NCI-H460 (cell line): ENCODE measurements at regions not wholly inside any gene's neighbourhood (a gene's known extent, or its start where the extent isn't known, plus 50 kb on each side); places are given as distances from the start of the nearest gene placed in this dataset.

Experiments
- DNase-seq: peaks from one replicate; pipeline ENCODE4 v3.0.0-alpha.2; 2016; ENCODE audit warnings: low read depth; ENCODE audit errors: extremely low read depth

DNA sequence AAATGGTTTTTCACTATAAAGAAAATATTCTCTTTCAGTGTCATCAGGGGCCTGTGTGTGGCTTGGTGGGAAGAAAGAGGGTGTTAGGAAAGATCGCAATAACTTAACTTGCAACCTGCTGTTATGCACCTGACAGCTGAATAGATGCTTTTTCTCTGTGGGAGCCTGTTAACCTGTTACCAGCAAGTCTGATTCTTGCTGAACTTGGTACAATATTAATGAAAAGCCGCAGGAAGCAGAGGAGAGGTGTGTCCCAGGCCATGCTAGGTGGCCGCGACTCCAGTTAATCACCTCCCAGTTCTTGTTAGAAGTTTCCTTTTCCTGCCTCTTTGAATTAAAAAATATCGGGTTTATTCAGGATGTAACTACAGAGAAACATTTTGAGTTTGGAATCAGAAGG is 494.8 kb upstream of the AGA start:
- DNase-seq = no peak

DNA sequence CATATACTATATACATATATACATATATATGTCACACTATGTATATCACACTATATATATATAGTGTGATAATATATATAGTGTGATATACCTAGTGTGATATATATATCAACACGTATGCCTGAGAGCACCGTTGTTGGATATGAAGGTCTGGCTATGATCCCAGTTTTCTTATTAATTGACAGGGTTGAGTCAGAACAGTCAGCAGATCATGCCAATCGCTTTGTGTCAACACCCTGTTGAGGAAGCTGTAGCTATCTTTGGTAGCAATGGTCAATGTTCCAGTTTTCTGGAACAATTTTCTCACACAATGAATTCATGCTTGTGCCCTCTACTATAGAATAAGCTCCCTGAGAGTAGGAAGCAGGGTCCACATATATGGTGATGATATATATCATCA is 496.0 kb upstream of the AGA start:
- no peak for DNase-seq

DNA sequence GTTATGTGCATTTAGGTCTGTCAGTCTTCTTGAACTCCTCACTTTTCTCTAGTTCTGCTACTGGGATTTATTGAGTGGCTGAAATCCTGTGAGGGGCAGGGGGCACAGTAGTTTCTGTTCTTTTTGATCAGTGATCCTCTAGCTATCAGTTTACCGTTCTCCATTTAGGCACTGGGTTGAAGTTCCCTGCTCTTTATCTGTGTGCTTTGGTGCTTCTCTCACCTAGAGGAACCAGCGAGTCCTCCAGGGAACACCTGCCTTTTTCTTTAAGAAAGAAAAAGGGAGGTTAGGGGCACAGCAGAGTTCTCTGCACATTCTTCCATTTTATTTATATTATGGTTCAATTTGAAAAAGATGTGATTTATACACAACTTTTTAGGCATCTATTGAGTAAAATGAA is 503.0 kb upstream of the AGA start:
- no peak for DNase-seq

DNA sequence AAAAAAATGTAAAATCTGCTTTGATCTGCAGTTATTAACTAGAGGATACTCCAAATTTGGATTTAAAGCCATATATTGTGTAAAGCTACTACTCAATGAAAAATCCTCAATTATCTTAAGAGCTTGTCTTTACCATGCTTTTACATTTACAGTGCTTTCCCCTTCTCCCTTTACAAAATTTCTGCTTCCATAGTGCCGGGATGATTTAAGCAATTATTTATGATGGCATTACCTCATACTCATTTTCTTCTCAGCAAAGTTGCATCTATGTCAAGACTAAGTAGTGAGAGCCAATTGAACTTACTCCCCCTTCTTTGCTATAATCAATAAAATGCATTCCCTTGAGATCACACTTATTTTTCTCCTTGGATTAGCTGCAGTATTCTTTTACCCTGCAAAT is 505.4 kb upstream of the AGA start:
- DNase-seq = no peak

DNA sequence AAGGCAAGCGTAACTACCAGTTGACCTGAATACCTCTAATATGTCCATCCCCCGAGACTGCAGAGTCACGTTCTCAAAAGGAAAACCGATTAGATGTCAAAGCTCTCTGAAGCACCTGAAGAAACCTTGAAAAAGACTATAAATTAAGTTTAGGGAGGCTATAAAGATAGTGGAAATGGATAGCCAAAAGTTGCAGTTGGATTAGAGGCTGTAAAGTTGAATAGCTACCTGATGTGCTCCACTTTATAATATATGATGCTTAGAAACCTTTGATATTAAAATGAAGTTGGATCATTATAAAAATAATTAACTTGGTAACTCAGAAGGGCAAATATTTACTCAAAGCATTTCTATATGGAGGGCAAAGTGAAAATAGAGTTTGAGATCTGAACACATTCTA is 506.6 kb upstream of the AGA start:
- DNase-seq = no peak

DNA sequence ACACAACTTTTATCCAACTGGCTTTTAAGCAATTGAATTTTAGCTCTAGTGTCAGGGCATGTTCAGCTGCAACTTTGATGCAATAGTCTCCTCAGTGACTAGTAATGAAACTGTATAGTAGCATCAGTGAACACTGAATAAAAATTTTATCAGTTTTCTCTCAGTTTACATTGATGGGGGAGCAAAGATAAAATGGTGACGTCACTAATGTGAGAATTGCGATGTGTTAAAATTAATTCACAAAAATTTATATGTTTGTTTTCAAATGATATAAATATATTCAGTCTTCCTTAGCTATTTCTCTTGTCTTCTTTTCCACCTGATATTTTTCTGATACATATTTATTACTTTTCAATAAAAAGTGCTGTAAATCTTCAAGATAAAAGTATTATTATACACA is 508.8 kb upstream of the AGA start:
- no peak for DNase-seq

DNA sequence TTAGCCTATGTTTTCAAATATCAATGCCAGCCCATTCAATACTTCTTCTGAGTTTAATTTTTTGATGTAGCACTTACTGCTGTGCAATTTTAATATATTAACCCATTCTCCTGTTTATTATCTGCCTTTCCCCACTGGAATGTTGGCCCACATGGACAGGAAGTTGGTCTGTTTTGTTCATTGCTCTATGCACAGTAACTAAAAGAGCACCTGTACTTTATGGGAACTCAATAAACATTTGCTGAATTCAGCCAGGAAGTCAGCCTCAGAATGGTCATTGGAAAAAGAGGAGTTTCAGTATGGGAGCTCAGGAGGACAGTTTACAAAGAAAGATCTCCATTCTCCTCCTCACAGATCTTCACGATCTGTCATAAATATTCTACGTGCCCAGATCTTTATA is 510.5 kb upstream of the AGA start:
- DNase-seq = no peak

DNA sequence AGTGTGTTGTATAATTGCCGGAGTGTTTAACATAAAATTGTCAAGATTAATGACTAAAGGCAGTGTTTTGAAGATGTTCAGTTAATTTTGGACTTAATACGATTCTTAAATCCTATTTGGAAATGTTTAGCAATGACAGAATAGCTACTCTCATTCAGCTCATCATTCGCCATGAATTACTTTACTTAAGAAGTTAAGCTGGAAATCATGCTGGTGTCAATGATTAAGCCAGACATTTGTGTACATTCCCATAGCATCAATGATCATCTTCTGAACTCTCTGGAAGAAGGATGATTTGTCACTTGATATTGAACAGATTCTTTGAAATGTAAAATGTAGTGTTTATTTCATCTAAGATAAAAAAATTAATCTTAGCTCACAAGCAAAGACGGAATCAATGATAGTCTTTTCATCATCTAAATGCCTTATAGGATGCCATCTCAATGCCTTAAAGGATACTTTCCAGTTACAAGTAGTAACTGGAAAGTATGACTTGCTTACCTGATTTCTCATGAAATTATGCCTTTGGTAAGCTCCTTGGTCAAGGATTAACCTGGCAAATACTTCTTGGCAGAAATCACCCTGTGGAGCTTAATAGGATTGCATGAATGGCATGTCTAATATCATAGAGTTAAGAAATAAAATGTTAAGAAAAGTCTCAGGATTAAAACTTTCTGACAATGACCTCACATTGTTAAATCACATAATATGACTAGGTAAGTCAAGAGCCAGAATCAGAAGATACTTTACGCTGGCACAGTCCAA is 515.5 kb upstream of the AGA start:
- no peak for DNase-seq

DNA sequence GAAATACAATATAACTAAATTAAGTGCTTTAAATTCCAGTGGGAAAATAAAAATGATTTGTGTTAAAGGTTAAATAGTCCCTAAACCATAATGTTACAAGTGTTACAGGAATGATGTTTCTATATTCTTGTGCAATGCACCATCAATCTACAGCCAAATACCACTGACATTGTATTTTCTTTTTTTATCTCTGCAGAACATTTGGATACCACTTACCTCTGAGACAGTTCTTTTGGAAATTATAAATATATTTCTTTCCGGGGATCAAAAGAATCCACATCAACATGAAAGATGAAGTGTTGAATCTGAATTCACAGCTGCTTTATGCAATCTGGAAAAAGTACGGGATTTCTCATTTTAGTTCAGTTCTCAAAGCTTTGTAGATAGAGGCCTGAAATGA is 518.3 kb upstream of the AGA start:
- DNase-seq = no peak

DNA sequence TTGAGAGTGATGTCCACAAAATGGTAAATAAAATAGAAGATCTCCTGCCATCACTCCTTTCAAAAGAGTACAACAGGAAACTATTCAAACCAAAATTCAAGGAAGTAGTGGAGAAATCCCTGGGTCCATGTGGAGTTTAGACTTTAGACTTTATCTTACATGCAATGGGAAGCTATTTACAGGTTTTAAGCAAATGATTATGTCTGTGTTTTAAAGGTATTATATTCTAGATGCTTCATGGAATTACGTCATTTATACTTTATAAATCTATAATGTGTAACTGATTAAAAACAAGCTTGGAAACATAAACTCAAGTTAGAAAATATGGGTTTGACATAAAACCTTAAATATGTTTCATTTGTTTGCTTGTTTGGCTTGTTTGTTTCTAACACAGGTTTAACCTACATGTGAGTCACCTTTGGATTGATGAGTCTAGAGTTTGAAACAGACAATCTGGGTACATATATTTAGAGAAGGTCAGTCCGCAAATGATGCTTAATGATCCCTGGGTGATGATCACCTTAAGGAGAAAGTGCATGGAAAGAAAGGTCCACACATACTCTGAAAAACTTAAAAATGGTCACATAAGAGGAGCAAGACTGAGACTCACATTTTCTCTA is 519.6 kb upstream of the AGA start:
- no peak for DNase-seq

DNA sequence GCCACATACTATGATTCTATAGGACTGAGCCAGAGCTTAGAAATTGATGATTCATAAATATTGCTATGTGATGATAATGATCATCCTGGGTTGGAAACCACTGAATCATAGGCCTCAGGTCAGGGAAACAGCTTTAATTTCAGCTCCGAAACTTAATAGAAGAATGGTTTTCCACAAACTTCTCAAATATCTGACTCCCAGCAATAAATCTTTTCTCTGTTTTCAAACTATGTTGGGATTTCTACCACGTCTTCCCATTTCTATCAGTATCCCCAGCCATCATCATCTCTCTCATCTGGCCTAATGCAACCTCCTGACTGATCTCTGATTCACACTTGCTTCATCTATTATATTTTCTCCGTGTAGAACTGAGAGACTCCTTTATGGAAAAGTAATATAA is 521.8 kb upstream of the AGA start:
- DNase-seq = no peak

DNA sequence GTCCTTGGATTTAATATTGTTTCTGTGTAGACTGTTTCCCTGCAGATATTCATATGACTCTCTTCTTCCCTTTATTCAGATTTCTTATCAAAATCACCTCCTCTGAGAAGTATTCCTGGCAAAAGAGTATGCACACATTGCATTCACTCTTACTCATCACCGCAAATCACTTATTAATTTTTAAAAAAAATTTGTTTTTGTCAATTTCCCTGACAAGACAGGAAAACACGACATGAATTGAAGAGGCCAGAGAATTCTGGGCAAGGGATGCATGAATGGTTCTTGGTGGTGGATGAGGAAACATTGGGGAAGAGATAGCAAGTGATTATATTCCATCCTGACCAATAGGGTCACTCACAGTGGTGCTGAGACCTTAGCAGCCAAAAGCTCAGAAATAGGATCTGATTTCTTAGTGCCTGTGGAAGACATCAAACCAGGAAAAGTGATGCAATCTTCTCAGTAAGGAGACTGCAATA is 522.5 kb upstream of the AGA start:
- DNase-seq = no peak

DNA sequence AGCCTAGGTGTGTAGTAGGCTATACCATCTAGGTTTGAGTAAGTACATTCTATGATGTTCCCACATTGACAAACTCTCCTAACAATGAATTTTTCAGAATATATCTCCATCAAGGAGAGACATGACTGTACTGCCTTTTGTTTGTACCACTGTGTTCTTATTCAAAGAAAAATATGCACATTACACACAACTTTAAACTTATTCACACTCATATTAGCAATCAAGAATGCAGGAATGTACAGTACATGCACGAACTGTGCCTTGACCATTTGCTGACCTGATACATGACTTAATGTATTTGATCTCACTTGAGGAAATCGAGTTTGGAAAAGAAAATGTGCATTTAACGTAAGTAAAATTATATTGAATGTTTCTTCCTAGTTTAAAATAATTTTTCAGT is 525.1 kb upstream of the AGA start:
- no peak for DNase-seq

DNA sequence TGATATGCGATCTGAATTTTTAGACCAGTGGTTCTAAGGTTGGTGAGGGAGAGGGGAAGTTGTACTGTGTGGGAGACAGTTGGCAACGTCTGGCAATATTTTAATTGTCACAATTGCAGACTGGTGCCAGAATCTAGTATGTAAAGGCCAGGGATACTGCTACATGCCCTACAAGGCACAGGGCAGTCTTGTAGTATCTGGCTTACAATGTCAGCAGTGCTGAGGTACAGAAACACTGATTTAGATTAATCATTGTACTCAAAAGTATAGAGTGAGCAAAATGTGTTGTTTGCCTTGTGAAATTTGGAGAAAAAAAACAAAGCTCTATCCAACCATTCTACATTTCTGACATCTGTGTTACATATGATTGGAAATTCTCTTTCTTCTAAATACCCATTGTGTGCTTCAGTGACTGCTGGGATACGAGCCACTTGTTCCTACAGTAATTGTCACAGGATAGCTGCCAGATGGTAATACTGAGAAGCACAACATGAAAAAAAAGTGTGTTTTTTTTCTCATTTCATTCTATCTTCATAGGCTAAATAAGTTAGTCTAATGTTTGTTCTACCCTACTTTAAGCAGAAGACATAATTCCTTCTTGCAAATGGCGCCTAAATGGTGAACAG is 526.7 kb upstream of the AGA start:
- no peak for DNase-seq

DNA sequence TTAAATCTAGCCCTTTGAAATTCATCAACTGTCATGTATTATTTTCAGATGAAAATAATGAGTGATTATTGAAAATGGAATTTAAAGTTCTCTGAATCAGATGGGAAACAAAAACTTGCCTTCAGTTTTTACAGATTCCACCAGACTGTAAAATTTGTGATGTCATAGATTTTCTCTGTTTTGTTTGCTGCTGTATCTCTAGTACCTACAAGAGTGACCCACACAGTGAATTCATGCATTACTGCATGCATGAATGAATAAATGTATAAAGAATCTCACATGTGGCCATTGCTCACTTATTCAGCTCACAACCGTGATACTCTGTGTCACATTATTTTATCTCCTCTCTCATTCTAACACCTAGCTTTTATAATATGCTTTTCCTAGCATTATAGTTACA is 532.2 kb upstream of the AGA start:
- DNase-seq = no peak

DNA sequence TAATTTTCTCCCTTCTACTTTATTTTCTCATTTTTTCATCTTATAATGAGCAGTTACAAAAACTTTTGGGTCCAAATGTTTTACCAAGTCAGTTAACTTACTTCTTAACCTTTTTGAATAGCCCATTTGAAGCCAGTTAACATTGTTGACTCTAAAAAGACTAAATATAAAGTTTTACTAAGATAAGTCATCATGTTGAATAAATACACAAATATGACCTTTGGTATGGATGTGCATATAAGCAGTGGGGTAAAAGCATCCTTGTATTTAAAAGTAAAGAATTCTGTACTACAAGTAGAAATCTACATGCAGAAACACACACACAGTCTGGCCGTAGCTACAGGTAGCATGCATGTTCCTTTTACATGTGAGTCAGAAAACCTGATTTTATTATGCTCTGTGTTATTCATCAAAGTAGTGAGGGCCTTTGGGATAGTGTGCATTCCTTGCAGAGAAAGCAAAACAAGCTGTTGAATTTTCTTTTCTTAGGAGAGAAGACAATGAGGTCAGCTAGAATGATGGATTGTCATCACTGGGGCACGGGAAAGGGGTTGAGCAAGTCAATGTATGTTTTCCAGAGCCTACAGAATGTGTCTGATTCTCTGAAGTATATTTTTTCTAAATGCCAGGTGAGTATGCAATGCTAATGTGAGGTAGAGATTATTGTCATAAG is 533.2 kb upstream of the AGA start:
- DNase-seq = no peak

DNA sequence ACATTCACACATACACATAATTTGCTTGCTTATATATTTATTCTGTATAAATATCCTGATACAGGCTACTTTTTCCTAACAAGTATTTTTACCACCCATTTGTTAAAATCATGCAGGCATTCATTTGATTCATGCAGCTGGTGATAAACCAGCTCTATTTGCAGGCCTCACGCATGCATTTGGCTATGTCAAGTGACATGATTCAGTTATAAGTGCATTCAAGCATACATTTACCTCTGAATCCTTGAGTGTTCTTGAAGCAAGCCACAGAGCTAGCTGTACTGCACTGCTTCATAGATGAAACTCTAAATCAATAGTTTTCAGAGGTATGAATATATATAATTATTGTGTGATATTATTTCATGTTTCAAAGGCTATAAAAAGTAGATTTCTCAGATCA is 544.0 kb upstream of the AGA start:
- no peak for DNase-seq

DNA sequence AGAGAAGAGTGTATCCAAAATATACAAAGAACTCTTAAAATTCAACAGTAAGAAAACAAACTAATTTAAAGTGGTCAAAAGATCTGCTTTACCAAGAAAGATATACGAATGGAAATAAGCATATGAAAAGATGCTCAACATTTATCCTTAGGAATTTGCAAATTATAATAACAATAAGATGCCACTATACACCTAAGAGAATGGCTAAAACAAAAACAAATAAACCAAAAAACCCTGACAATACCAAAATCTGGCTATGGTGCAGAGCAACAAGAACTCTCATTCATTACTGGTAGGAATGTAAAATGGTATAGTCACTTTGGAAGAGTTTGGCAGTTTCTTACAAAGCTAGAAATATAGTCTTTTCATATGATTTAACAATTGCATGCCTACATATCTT is 545.7 kb upstream of the AGA start:
- DNase-seq = no peak

DNA sequence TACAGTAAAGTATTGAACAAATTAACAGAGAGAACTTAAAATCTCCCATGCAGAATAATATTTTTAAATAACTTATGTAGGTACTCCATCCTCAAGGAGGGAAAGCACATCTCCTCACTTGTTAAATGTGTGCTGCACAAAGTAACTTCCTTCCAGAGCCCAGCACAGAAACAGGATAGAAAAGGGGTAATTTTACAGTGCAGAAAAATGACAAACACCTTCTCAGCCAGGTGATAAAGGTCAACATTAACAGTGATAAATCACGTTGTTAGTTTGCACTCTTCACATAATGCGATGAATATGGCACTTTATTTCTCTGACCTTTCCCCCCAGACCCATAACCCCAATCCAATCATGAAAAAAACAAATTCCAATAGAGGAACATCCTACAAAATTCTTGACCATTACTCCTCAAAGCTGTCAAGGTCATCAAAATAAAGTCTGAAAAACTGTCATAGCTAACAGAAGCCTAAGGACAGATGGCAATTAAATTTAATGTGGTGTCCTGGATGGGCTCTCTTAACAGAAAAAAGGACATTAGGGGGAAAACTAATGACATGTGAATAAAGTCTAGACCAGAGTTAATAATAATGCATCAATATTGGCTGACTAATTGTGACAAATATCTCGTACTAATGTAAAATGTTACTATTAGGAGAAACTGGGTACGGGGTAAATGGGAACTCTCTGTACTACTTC is 547.4 kb upstream of the AGA start:
- no peak for DNase-seq

DNA sequence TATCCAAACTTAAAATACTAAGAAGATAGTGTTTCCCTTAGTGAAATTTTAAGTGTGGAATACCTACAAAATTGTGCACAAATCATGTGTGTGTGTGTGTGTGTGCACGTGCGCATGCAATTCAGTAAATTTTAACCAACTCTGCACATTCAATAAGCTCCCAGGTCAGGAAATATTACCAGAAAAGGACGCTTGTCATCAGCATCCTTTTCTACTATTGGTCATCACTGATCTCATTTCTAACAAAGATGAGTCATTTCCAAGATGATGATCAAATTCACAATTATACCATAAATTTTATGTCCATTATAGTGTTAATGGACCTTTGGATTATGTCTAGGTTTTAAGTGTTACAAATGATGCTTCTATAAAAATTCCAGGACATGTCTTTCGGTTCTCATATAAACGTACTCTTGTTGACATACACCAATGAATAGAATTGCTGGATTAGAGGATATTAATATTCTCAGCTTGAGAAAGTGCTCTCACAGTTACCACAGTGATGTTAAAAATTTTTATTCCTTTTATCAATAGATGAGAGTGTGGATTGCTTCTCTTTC is 560.9 kb upstream of the AGA start:
- DNase-seq = no peak

DNA sequence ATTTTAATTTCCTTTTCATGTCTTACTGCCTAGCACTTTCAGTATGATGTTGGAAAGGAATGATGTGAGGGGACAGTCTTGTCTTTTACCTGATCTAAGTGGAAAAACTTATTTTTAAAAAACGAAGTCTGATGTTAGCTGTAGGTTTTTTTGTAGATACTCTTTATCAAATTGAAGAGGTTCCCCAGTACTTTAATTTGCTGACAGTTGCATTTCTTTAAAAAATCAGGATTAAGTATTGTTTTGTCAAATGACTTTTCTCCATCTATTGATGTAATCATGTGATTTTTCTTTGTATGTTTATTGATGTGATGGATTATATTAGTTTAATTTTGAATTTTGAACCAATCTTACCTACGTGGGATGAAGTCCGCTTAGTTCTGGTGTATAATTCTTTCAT is 568.4 kb upstream of the AGA start:
- no peak for DNase-seq
